Uterus (tissue), 3 donors: ENCODE measurements at regions not wholly inside any gene's neighbourhood (a gene's known extent, or its start where the extent isn't known, plus 50 kb on each side); places are given as distances from the start of the nearest gene placed in this dataset.

ENCODE experiments used
- DNase-seq, 2 donors: peaks; one replicate each; pipeline ENCODE4 v3.0.0-alpha.2; 2019 to 2020
- H3K27ac ChIP-seq, 2 donors: fragments of 200-600 bp; sonication (generic); 1 replicate in 1 of 2; 2 replicates in 1 of 2; pipeline ENCODE4 v1.5.1; 2016 to 2018
- H3K27me3 ChIP-seq, 2 donors: fragments of 200-600 bp; sonication (generic); one replicate each; pipeline ENCODE4 v1.5.1; 2018 to 2019; ENCODE audit warnings: control low read depth in 1 of 2
- H3K36me3 ChIP-seq, 2 donors: fragments of 200-600 bp; sonication (generic); one replicate each; pipeline ENCODE4 v1.5.1; 2019; ENCODE audit warnings: control low read depth in 1 of 2
- H3K4me1 ChIP-seq, 2 donors: fragments of 200-600 bp; sonication (generic); one replicate each; pipeline ENCODE4 v1.5.1; 2018 to 2019; ENCODE audit warnings: control low read depth in 1 of 2
- H3K4me3 ChIP-seq, 2 donors: fragments of 200-600 bp; sonication (generic); 1 replicate in 1 of 2; 2 replicates in 1 of 2; pipeline ENCODE4 v1.5.1; 2018 to 2019; ENCODE audit warnings: mild to moderate bottlenecking in 1 of 2
- H3K9me3 ChIP-seq, 2 donors: fragments of 200-600 bp; sonication (generic); one replicate each; pipeline ENCODE4 v1.5.1; 2019; ENCODE audit warnings: control low read depth in 1 of 2
- POLR2A ChIP-seq, 2 donors: fragments of 450-650 bp; IDR thresholded peaks; one replicate each; pipeline ENCODE4 v1.6.1; 2016; ENCODE audit warnings: antibody characterized with exemption in 2 of 2, mild to moderate bottlenecking in 1 of 2, moderate library complexity in 1 of 2
- intact Hi-C: fragments of 100-400 bp; cut with DNase I; formaldehyde crosslinking; loops from one replicate; pipeline ENCODE4 v1.15.1; 2023; ENCODE audit warnings: low total_unique reads
- TF ChIP-seq, protein P1 (sequence below), 4 experiments: fragments of 200-600 bp in 2 of 4; fragments of 450-650 bp in 2 of 4; sonication (generic) in 2 of 4; IDR thresholded peaks; one replicate each; pipeline ENCODE4 v1.5.1; 2016 to 2019; ENCODE audit warnings: antibody characterized with exemption in 4 of 4, mild to moderate bottlenecking in 2 of 4, moderate library complexity in 1 of 4
- donor health status: DM: yes; HTN: yes; CAD: no.

- Histone ChIP-seq H3K27me3 (no peaks in the 10 kb centered on the region), H3K4me3 (no peak overlapping the region), H3K27ac (no peak overlapping the region), H3K36me3 (no peaks in the 10 kb centered on the region), H3K4me1 (no peaks in the 10 kb centered on the region), H3K9me3 (no peaks in the 10 kb centered on the region)
- TF ChIP-seq, protein P1, sequence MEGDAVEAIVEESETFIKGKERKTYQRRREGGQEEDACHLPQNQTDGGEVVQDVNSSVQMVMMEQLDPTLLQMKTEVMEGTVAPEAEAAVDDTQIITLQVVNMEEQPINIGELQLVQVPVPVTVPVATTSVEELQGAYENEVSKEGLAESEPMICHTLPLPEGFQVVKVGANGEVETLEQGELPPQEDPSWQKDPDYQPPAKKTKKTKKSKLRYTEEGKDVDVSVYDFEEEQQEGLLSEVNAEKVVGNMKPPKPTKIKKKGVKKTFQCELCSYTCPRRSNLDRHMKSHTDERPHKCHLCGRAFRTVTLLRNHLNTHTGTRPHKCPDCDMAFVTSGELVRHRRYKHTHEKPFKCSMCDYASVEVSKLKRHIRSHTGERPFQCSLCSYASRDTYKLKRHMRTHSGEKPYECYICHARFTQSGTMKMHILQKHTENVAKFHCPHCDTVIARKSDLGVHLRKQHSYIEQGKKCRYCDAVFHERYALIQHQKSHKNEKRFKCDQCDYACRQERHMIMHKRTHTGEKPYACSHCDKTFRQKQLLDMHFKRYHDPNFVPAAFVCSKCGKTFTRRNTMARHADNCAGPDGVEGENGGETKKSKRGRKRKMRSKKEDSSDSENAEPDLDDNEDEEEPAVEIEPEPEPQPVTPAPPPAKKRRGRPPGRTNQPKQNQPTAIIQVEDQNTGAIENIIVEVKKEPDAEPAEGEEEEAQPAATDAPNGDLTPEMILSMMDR (IDR thresholded peaks at IDR 0.05): no peak
- no peak for TF ChIP-seq POLR2A (IDR thresholded peaks at IDR 0.05)
- no peak for DNase-seq
- intact Hi-C loops: no loop called here
Measured at GRCh38 chr1:208513799-208514198, 269.6 kb upstream of the PLXNA2 start.

DNA sequence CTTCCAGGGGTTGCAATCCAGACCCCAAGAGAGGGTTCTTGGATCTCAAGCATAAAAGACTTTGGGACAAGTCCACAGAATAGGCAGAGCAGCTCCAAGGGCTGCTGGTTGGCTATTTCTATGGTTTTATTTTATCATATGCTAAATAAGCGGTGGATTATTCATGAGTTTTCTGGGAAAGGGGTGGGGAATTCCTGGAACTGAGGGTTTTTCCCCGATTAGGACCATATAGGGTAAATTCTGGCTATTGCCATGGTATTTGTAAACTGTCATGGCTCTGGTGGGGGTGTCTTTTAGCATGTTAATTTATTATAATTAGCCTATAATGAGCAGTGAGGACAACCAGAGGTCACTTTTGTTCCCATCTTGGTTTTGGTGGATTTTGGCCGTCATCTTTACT lies 270.9 kb upstream of the PLXNA2 start:
- TF ChIP-seq, protein P1 (IDR thresholded peaks at IDR 0.05): no peak
- no peak for TF ChIP-seq POLR2A (IDR thresholded peaks at IDR 0.05)
- Histone ChIP-seq H3K4me1 (no peaks in the 10 kb centered on the region), H3K27me3 (no peaks in the 10 kb centered on the region), H3K4me3 (no peak overlapping the region), H3K9me3 (no peaks in the 10 kb centered on the region), H3K36me3 (no peaks in the 10 kb centered on the region), H3K27ac (no peak overlapping the region)
- no peak for DNase-seq
- intact Hi-C loops: no loop called here

GRCh38 chr1:208516780-208517179 lies 272.6 kb upstream of the PLXNA2 start:
- intact Hi-C loops: no loop called here
- no peak for DNase-seq
- no peak overlapping the region for H3K27ac ChIP-seq
- TF ChIP-seq, protein P1 (IDR thresholded peaks at IDR 0.05): no peak
- no peak for TF ChIP-seq POLR2A (IDR thresholded peaks at IDR 0.05)
- H3K27me3 ChIP-seq: no peaks in the 10 kb centered on the region
- no peaks in the 10 kb centered on the region for H3K4me1 ChIP-seq
- no peaks in the 10 kb centered on the region for H3K9me3 ChIP-seq
- H3K4me3 ChIP-seq: no peak overlapping the region
- H3K36me3 ChIP-seq: no peaks in the 10 kb centered on the region

DNA sequence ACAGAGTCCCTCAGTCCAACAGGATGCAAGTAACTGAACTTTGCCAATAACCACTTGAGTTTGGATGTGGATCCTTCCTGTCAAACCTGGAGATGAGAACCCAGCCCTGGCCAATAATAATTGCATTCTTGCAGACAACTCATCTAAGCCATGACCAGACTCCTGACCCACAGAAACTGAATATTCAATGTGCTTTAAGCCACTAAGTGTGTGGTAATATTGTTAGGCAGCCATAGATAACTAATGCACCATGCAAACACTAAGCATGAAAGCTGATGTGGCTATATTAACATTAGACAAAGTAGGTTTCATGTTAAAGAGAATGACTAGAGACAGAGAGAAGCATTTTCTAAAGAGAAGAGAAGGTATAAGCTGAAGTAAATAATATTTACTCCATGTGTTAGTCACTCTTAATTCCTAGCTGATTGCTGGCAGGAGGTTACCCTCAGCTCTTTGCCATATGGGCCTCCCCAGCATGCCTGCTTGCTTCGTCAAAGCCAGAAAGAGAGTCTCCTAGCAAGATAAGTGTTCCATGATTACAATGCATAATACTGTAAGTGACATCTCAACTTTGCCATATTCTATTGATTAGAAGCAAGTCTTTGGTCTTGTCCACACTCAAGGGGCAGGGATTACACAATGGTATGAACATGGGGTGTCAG lies 276.4 kb upstream of the PLXNA2 start:
- no peaks in the 10 kb centered on the region for H3K4me1 ChIP-seq
- H3K36me3 ChIP-seq: no peaks in the 10 kb centered on the region
- intact Hi-C loops: no loop called here
- H3K4me3 ChIP-seq: no peak overlapping the region
- no peaks in the 10 kb centered on the region for H3K9me3 ChIP-seq
- TF ChIP-seq POLR2A (IDR thresholded peaks at IDR 0.05): no peak
- TF ChIP-seq, protein P1 (IDR thresholded peaks at IDR 0.05): no peak
- H3K27me3 ChIP-seq: no peaks in the 10 kb centered on the region
- no peak for DNase-seq
- no peak overlapping the region for H3K27ac ChIP-seq

GRCh38 chr1:208521534-208521933 lies 277.4 kb upstream of the PLXNA2 start:
- H3K36me3 ChIP-seq: no peaks in the 10 kb centered on the region
- no peaks in the 10 kb centered on the region for H3K27me3 ChIP-seq
- intact Hi-C loops: no loop called here
- no peaks in the 10 kb centered on the region for H3K4me1 ChIP-seq
- no peak overlapping the region for H3K4me3 ChIP-seq
- TF ChIP-seq POLR2A (IDR thresholded peaks at IDR 0.05): no peak
- TF ChIP-seq, protein P1 (IDR thresholded peaks at IDR 0.05): no peak
- DNase-seq: no peak
- no peaks in the 10 kb centered on the region for H3K9me3 ChIP-seq
- no peak overlapping the region for H3K27ac ChIP-seq
